Vagina (tissue), 2 donors: ENCODE measurements at regions not wholly inside any gene's neighbourhood (a gene's known extent, or its start where the extent isn't known, plus 50 kb on each side); places are given as distances from the start of the nearest gene placed in this dataset.

Experiments
- DNase-seq, 2 donors: peaks; one replicate each; pipeline ENCODE4 v3.0.0-alpha.2; 2017; ENCODE audit errors: extremely low spot score in 2 of 2
- H3K27ac ChIP-seq: fragments of 200-600 bp; sonication (generic); one replicate; pipeline ENCODE4 v1.5.1; 2019
- H3K27me3 ChIP-seq: fragments of 200-600 bp; sonication (generic); one replicate; pipeline ENCODE4 v1.5.1; 2019
- H3K36me3 ChIP-seq, 2 donors: fragments of 200-600 bp; sonication (generic); one replicate each; pipeline ENCODE4 v1.5.1; 2017 to 2019
- H3K4me1 ChIP-seq: fragments of 200-600 bp; sonication (generic); one replicate; pipeline ENCODE4 v1.5.1; 2019
- H3K4me3 ChIP-seq, 2 donors: fragments of 200-600 bp; sonication (generic); 1 replicate in 1 of 2; 2 replicates in 1 of 2; pipeline ENCODE4 v1.5.1; 2016 to 2019
- H3K9me3 ChIP-seq: fragments of 200-600 bp; sonication (generic); one replicate; pipeline ENCODE4 v1.5.1; 2019
- CTCF ChIP-seq, 3 experiments: fragments of 450-650 bp in 2 of 3; fragments of 200-600 bp in 1 of 3; sonication (generic) in 1 of 3; IDR thresholded peaks; one replicate each; pipeline ENCODE4 v1.5.1; 2017 to 2019; ENCODE audit warnings: antibody characterized with exemption in 3 of 3, mild to moderate bottlenecking in 2 of 3, moderate library complexity in 2 of 3
- POLR2A ChIP-seq, 2 donors: fragments of 450-650 bp; IDR thresholded peaks; one replicate each; pipeline ENCODE4 v1.6.1; 2017; ENCODE audit warnings: antibody characterized with exemption in 2 of 2, mild to moderate bottlenecking in 2 of 2, moderate library complexity in 2 of 2
- POLR2AphosphoS5 ChIP-seq, 2 donors: sonication (generic); formaldehyde crosslinking; IDR thresholded peaks; one replicate each; pipeline ENCODE4 v1.9.0; 2017; ENCODE audit warnings: antibody characterized with exemption in 2 of 2, mild to moderate bottlenecking in 2 of 2, low read depth in 1 of 2; ENCODE audit not compliant: insufficient read depth in 1 of 2
- intact Hi-C: fragments of 100-400 bp; cut with DNase I; formaldehyde crosslinking; loops from one replicate; pipeline ENCODE4 v1.15.1; 2023

- intact Hi-C loops, result no loop called here
- TF ChIP-seq POLR2A (IDR thresholded peaks at IDR 0.05) (no peak), CTCF (IDR thresholded peaks at IDR 0.05) (no peak), POLR2AphosphoS5 (IDR thresholded peaks at IDR 0.05; ENCODE audit: insufficient read depth in 1 of 2, low read depth in 1 of 2) (no peak)
- no peak for DNase-seq
- Histone ChIP-seq H3K27me3 (no peaks in the 10 kb centered on the region), H3K9me3 (no peaks in the 10 kb centered on the region), H3K4me3 (no peak overlapping the region), H3K36me3 (no peaks in the 10 kb centered on the region), H3K27ac (no peak overlapping the region), H3K4me1 (no peaks in the 10 kb centered on the region)
Measured at GRCh38 chr12:59517522-59517921, 78.3 kb upstream of the SLC16A7 start.

GRCh38 chr12:59500915-59501314 lies 94.9 kb upstream of the SLC16A7 start:
- no peak overlapping the region for H3K27ac ChIP-seq
- no peak for DNase-seq
- H3K4me3 ChIP-seq, result no peak overlapping the region
- TF ChIP-seq POLR2A (IDR thresholded peaks at IDR 0.05) (no peak), CTCF (IDR thresholded peaks at IDR 0.05) (no peak), POLR2AphosphoS5 (IDR thresholded peaks at IDR 0.05; ENCODE audit: insufficient read depth in 1 of 2, low read depth in 1 of 2) (no peak)
- H3K4me1 ChIP-seq, result no peaks in the 10 kb centered on the region
- H3K9me3 ChIP-seq, result no peaks in the 10 kb centered on the region
- H3K27me3 ChIP-seq, result no peaks in the 10 kb centered on the region
- no peaks in the 10 kb centered on the region for H3K36me3 ChIP-seq
- intact Hi-C loops, result loop anchor here (5.0 kb wide), 1 partner anchor 1806 kb away; no protein-coding TSS in a partner anchor

GRCh38 chr12:59500335-59500734 lies 95.5 kb upstream of the SLC16A7 start:
- H3K27ac ChIP-seq, result no peak overlapping the region
- H3K9me3 ChIP-seq, result no peaks in the 10 kb centered on the region
- H3K4me1 ChIP-seq, result no peaks in the 10 kb centered on the region
- no peaks in the 10 kb centered on the region for H3K27me3 ChIP-seq
- no peaks in the 10 kb centered on the region for H3K36me3 ChIP-seq
- intact Hi-C loops, result loop anchor here (5.0 kb wide), 1 partner anchor 1807 kb away; no protein-coding TSS in a partner anchor
- H3K4me3 ChIP-seq, result no peak overlapping the region
- TF ChIP-seq POLR2A (IDR thresholded peaks at IDR 0.05), result no peak
- TF ChIP-seq POLR2AphosphoS5 (IDR thresholded peaks at IDR 0.05; ENCODE audit: insufficient read depth in 1 of 2, low read depth in 1 of 2), result no peak
- no peak for TF ChIP-seq CTCF (IDR thresholded peaks at IDR 0.05)
- DNase-seq, result no peak

GRCh38 chr12:59499774-59500173 lies 96.1 kb upstream of the SLC16A7 start:
- Histone ChIP-seq H3K27ac (no peak overlapping the region), H3K36me3 (no peaks in the 10 kb centered on the region), H3K27me3 (no peaks in the 10 kb centered on the region), H3K9me3 (no peaks in the 10 kb centered on the region), H3K4me3 (no peak overlapping the region), H3K4me1 (no peaks in the 10 kb centered on the region)
- intact Hi-C loops, result loop anchor here (5.0 kb wide), 1 partner anchor 1808 kb away; no protein-coding TSS in a partner anchor
- TF ChIP-seq CTCF (IDR thresholded peaks at IDR 0.05) (no peak), POLR2A (IDR thresholded peaks at IDR 0.05) (no peak), POLR2AphosphoS5 (IDR thresholded peaks at IDR 0.05; ENCODE audit: insufficient read depth in 1 of 2, low read depth in 1 of 2) (no peak)
- no peak for DNase-seq

GRCh38 chr12:59494617-59495016 lies 101.2 kb upstream of the SLC16A7 start:
- Histone ChIP-seq H3K4me3 (no peak overlapping the region), H3K9me3 (no peaks in the 10 kb centered on the region), H3K27ac (no peak overlapping the region), H3K27me3 (no peaks in the 10 kb centered on the region), H3K4me1 (no peaks in the 10 kb centered on the region), H3K36me3 (no peaks in the 10 kb centered on the region)
- TF ChIP-seq CTCF (IDR thresholded peaks at IDR 0.05) (no peak), POLR2A (IDR thresholded peaks at IDR 0.05) (no peak), POLR2AphosphoS5 (IDR thresholded peaks at IDR 0.05; ENCODE audit: insufficient read depth in 1 of 2, low read depth in 1 of 2) (no peak)
- intact Hi-C loops, result no loop called here
- no peak for DNase-seq
